Mesenchymal stem cell (in vitro differentiated cells and primary cell): ENCODE measurements at regions not wholly inside any gene's neighbourhood (a gene's known extent, or its start where the extent isn't known, plus 50 kb on each side); places are given as distances from the start of the nearest gene placed in this dataset.

Experiments
- DNase-seq: peaks from one replicate; pipeline ENCODE4 v3.0.0-alpha.2; 2013
- H2AFZ ChIP-seq: one replicate; pipeline ENCODE4 v1.6.1; 2013; ENCODE audit warnings: low read depth, mild to moderate bottlenecking, control low read depth, inconsistent platforms, low read length, moderate library complexity
- H2AK5ac ChIP-seq: 2 replicates; pipeline ENCODE4 v1.6.1; 2013; ENCODE audit warnings: low read length, moderate library complexity, mild to moderate bottlenecking, inconsistent platforms; ENCODE audit not compliant: severe bottlenecking
- H2BK120ac ChIP-seq: one replicate; pipeline ENCODE4 v1.6.1; 2013; ENCODE audit warnings: low read depth, mild to moderate bottlenecking, inconsistent platforms, low read length, moderate library complexity
- H2BK12ac ChIP-seq, 2 experiments: one replicate each; pipeline ENCODE4 v1.6.1; 2013; ENCODE audit warnings: inconsistent platforms in 2 of 2, low read length in 2 of 2, mild to moderate bottlenecking in 2 of 2, moderate library complexity in 2 of 2, control low read depth in 1 of 2
- H2BK15ac ChIP-seq: one replicate; pipeline ENCODE4 v1.6.1; 2013; ENCODE audit warnings: mild to moderate bottlenecking, low read depth, inconsistent platforms; ENCODE audit not compliant: poor library complexity, severe bottlenecking
- H2BK5ac ChIP-seq: 2 replicates; pipeline ENCODE4 v1.6.1; 2013; ENCODE audit warnings: low read depth, mild to moderate bottlenecking, low read length, control low read depth, inconsistent platforms; ENCODE audit not compliant: poor library complexity, severe bottlenecking
- H3K14ac ChIP-seq, 2 experiments: one replicate each; pipeline ENCODE4 v1.6.1; 2013; ENCODE audit warnings: inconsistent platforms in 2 of 2, low read length in 2 of 2, control low read depth in 1 of 2, mild to moderate bottlenecking in 1 of 2, moderate library complexity in 1 of 2
- H3K18ac ChIP-seq, 2 experiments: one replicate each; pipeline ENCODE4 v1.6.1; 2013; ENCODE audit warnings: inconsistent platforms in 2 of 2, low read length in 2 of 2, control low read depth in 1 of 2, low read depth in 1 of 2, mild to moderate bottlenecking in 1 of 2
- H3K23ac ChIP-seq, 2 experiments: one replicate each; pipeline ENCODE4 v1.6.1; 2013; ENCODE audit warnings: inconsistent platforms in 2 of 2, low read length in 2 of 2, mild to moderate bottlenecking in 2 of 2, moderate library complexity in 2 of 2, control low read depth in 1 of 2
- H3K27ac ChIP-seq: 2 replicates; pipeline ENCODE4 v1.5.1; 2013; ENCODE audit warnings: mild to moderate bottlenecking, moderate library complexity, low read length, control low read depth, inconsistent platforms; ENCODE audit not compliant: poor library complexity, severe bottlenecking
- H3K27me3 ChIP-seq, 2 experiments: 2 replicates each; pipeline versions ENCODE4 v1.6.1 to v1.7.0; 2013; ENCODE audit warnings: low read length in 2 of 2, mild to moderate bottlenecking in 2 of 2, moderate library complexity in 2 of 2, control low read depth in 1 of 2, inconsistent platforms in 1 of 2; ENCODE audit not compliant: control insufficient read depth in 1 of 2, insufficient read depth in 1 of 2
- H3K36me3 ChIP-seq, 2 experiments: 2 replicates each; pipeline versions ENCODE4 v1.6.1 to v1.7.0; 2013; ENCODE audit warnings: low read length in 2 of 2, control low read depth in 1 of 2, inconsistent platforms in 1 of 2, low read depth in 1 of 2, mild to moderate bottlenecking in 1 of 2; ENCODE audit not compliant: insufficient read depth in 2 of 2, control insufficient read depth in 1 of 2
- H3K4ac ChIP-seq, 2 experiments: one replicate each; pipeline ENCODE4 v1.6.1; 2013; ENCODE audit warnings: inconsistent platforms in 2 of 2, low read length in 2 of 2, mild to moderate bottlenecking in 2 of 2, moderate library complexity in 2 of 2, control low read depth in 1 of 2, low read depth in 1 of 2
- H3K4me1 ChIP-seq: 2 replicates; pipeline ENCODE4 v1.6.1; 2013; ENCODE audit warnings: low read depth, low read length, control low read depth; ENCODE audit not compliant: control insufficient read depth, insufficient read depth
- H3K4me2 ChIP-seq: 2 replicates; pipeline ENCODE4 v1.6.1; 2013; ENCODE audit warnings: low read length, mild to moderate bottlenecking, inconsistent platforms; ENCODE audit not compliant: poor library complexity, severe bottlenecking
- H3K4me3 ChIP-seq, 2 experiments: 2 replicates each; pipeline versions ENCODE4 v1.5.1 to v1.7.0; 2013; ENCODE audit warnings: low read length in 2 of 2, mild to moderate bottlenecking in 2 of 2, control low read depth in 1 of 2, low read depth in 1 of 2; ENCODE audit not compliant: insufficient read depth in 1 of 2
- H3K79me1 ChIP-seq: replicated peaks from 2 replicates; pipeline ENCODE4 v1.6.1; 2013; ENCODE audit warnings: mild to moderate bottlenecking, control low read depth, low read length, inconsistent platforms; ENCODE audit not compliant: poor library complexity, severe bottlenecking
- H3K9ac ChIP-seq: 2 replicates; pipeline ENCODE4 v1.7.0; 2013; ENCODE audit warnings: mild to moderate bottlenecking, low read length, moderate library complexity
- H3K9me3 ChIP-seq: 2 replicates; pipeline ENCODE4 v1.7.0; 2013; ENCODE audit warnings: mild to moderate bottlenecking, low read length; ENCODE audit not compliant: control insufficient read depth
- H4K8ac ChIP-seq: one replicate; pipeline ENCODE4 v1.6.1; 2013; ENCODE audit warnings: inconsistent platforms, mild to moderate bottlenecking, low read length, moderate library complexity
- H4K91ac ChIP-seq: one replicate; pipeline ENCODE4 v1.6.1; 2013; ENCODE audit warnings: mild to moderate bottlenecking, low read length, inconsistent platforms
- WGBS: methylation state at CpG from one replicate; pipeline ENCODE4 v1.1.7; 2013; ENCODE audit warnings: mixed read lengths; 5-methylcytosine and 5-hydroxymethylcytosine counted together

DNA sequence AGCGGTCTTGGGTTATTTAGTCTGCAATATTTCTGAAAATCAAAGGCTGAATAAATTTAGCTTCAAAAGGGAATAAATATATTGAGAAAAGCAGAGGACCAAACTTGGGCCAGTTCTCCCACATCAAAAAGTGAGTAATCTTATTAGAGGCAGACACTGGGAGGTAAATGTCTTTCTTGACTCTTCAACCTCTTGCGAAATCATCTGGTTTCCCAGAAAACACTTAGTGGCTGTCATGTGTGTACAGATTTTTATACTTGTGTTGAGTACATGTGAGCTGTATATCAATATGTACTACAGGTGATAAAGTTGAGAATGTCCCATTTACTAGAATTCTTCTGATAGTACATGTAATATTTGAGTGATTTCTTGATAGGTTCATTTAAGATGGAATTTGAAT is 454.9 kb downstream of the PRR16 start:
- Histone ChIP-seq H3K9ac (no peak overlapping the region), H3K4me2 (no peak overlapping the region), H2AK5ac (no peak overlapping the region), H2BK15ac (no peak overlapping the region), H3K4ac (no peak overlapping the region), H3K36me3 (no peaks in the 10 kb centered on the region), H2BK120ac (no peak overlapping the region), H3K27me3 (no peaks in the 10 kb centered on the region), H3K18ac (no peak overlapping the region), H3K4me3 (no peak overlapping the region), H3K9me3 (no peaks in the 10 kb centered on the region), H3K14ac (no peak overlapping the region), H2BK5ac (no peak overlapping the region), H3K27ac (no peak overlapping the region), H4K8ac (no peak overlapping the region), H3K4me1 (no peaks in the 10 kb centered on the region), H3K79me1 (no peaks in the 10 kb centered on the region), H2AFZ (no peak overlapping the region), H2BK12ac (no peak overlapping the region), H3K23ac (no peak overlapping the region), H4K91ac (no peak overlapping the region)
- DNase-seq, result peak; percentile 9
- 100% methylated on average over 2 of the region's 2 CpGs for WGBS

DNA sequence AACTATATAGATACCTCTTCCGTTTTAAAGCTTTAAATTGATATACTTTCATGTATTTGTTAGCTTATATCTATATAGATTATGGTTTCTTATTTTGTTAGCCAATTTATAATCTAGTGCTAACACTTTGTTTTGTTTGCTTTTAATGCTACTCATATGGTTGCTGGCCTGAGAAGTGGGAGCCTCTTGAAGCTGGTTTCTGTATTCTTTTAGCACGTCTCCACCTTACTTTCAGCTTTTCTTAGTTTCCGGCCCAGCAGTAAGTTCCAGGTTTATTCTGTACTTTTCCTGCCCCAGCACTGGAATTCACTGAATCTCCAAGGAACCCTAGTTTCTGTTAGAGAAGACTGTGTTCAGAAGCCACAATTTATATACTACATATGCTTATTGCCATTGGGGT is 458.9 kb downstream of the PRR16 start:
- Histone ChIP-seq H3K36me3 (no peaks in the 10 kb centered on the region), H3K4me1 (no peaks in the 10 kb centered on the region), H2BK12ac (no peak overlapping the region), H3K9ac (no peak overlapping the region), H2AFZ (no peak overlapping the region), H3K4me2 (no peak overlapping the region), H3K4ac (no peak overlapping the region), H2BK15ac (no peak overlapping the region), H4K8ac (no peak overlapping the region), H2BK120ac (no peak overlapping the region), H3K18ac (no peak overlapping the region), H3K27me3 (no peaks in the 10 kb centered on the region), H2AK5ac (no peak overlapping the region), H3K14ac (no peak overlapping the region), H3K79me1 (no peaks in the 10 kb centered on the region), H2BK5ac (no peak overlapping the region), H3K9me3 (no peaks in the 10 kb centered on the region), H3K4me3 (no peak overlapping the region), H3K27ac (no peak overlapping the region), H3K23ac (no peak overlapping the region), H4K91ac (no peak overlapping the region)
- no CpG with 5 or more reads among the region's 3 CpGs for WGBS
- DNase-seq, result no peak

DNA sequence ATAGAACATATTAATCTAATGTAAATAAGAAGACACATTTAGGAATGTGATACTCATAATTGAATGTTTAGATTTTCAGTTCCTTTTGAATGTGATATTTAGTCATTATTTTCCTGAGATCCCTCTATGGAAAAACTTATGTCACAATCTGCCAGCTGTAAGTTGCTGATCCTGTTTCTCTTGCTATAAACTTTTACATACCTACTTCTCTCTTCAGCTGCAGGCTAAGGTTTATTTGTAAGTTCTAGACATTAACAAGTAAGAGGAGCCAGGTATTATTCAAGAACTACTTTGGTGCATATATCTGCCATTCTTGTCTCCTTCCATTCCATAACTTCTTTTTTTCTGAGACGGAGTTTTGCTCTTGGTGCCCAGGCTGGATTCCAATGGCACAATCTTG is 462.4 kb downstream of the PRR16 start:
- H2BK15ac ChIP-seq, result no peak overlapping the region
- no peak overlapping the region for H3K4me2 ChIP-seq
- H3K18ac ChIP-seq, result no peak overlapping the region
- no peaks in the 10 kb centered on the region for H3K9me3 ChIP-seq
- H2BK120ac ChIP-seq, result no peak overlapping the region
- no peaks in the 10 kb centered on the region for H3K36me3 ChIP-seq
- H4K91ac ChIP-seq, result no peak overlapping the region
- no peak overlapping the region for H2BK5ac ChIP-seq
- no peak overlapping the region for H2BK12ac ChIP-seq
- H4K8ac ChIP-seq, result no peak overlapping the region
- H3K27me3 ChIP-seq, result no peaks in the 10 kb centered on the region
- no peak overlapping the region for H2AK5ac ChIP-seq
- H2AFZ ChIP-seq, result no peak overlapping the region
- H3K4me3 ChIP-seq, result no peak overlapping the region
- WGBS, result 100% methylated on average over 1 of the region's 1 CpG
- no peak for DNase-seq
- H3K9ac ChIP-seq, result no peak overlapping the region
- H3K4me1 ChIP-seq, result no peaks in the 10 kb centered on the region
- no peak overlapping the region for H3K23ac ChIP-seq
- H3K79me1 ChIP-seq, result no peaks in the 10 kb centered on the region
- no peak overlapping the region for H3K27ac ChIP-seq
- H3K14ac ChIP-seq, result no peak overlapping the region
- no peak overlapping the region for H3K4ac ChIP-seq

DNA sequence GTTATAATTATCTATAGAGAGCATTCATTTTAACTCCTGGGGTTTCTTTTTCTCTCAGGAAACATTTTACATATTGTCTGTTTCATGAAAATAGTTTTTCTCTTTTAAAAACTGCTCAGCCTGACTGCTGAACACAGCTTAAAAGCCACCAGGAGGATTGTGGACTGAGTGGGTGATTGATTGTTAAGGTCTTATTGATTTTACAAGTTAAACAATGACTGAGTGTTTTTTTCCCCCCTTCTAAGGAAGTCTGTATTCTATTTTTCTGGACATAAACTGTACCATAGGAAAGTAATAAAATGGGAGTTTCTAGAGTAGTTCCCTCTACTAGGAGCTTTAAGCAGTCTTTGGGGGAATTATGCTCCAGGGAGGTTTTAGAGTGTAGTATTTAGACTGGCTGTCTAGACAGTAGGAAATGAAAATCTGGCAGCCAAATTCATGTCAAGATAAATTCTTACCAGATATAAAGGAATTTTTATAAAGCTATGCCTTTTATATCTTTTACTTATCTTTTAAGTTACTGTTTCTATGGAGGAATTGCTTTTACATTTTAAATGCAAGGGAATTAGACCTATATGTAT is 463.9 kb downstream of the PRR16 start:
- H2AK5ac ChIP-seq, result no peak overlapping the region
- H4K91ac ChIP-seq, result no peak overlapping the region

More for the DNA sequence above, 463.9 kb downstream of the PRR16 start:
- no peak overlapping the region for H3K18ac ChIP-seq
- DNase-seq, result no peak
- H3K4me3 ChIP-seq, result no peak overlapping the region
- H3K79me1 ChIP-seq, result no peaks in the 10 kb centered on the region
- H3K27ac ChIP-seq, result no peak overlapping the region
- H2AFZ ChIP-seq, result no peak overlapping the region
- H3K4me2 ChIP-seq, result no peak overlapping the region
- H3K4ac ChIP-seq, result no peak overlapping the region
- no peak overlapping the region for H4K8ac ChIP-seq
- no peak overlapping the region for H3K14ac ChIP-seq
- no peak overlapping the region for H2BK120ac ChIP-seq
- no peak overlapping the region for H2BK15ac ChIP-seq
- no peak overlapping the region for H2BK12ac ChIP-seq
- H3K23ac ChIP-seq, result no peak overlapping the region
- no peaks in the 10 kb centered on the region for H3K36me3 ChIP-seq
- no peaks in the 10 kb centered on the region for H3K27me3 ChIP-seq
- no peak overlapping the region for H3K9ac ChIP-seq
- H3K4me1 ChIP-seq, result no peaks in the 10 kb centered on the region
- H3K9me3 ChIP-seq, result no peaks in the 10 kb centered on the region
- no peak overlapping the region for H2BK5ac ChIP-seq
